NB4 (cell line): ENCODE measurements at regions not wholly inside any gene's neighbourhood (a gene's known extent, or its start where the extent isn't known, plus 50 kb on each side); places are given as distances from the start of the nearest gene placed in this dataset.
"Not testable (repeated sequence)": the region's sequence is repeated elsewhere in the genome, so short reads cannot be mapped to it uniquely, and the experiment has no call there.

Experiments
- DNase-seq: peaks from one replicate; pipeline ENCODE4 v3.0.0; 2010; ENCODE audit warnings: low read depth
- H3K4me3 ChIP-seq: one replicate; pipeline ENCODE4 v1.5.1; 2011; ENCODE audit warnings: mild to moderate bottlenecking, low read depth, low read length, moderate library complexity
- CTCF ChIP-seq: IDR thresholded peaks from one replicate; pipeline ENCODE4 v1.5.1; 2012; ENCODE audit warnings: low read depth, low read length
- MAX ChIP-seq: IDR thresholded peaks from 2 replicates; pipeline ENCODE4 v1.6.1; 2011; ENCODE audit warnings: low read depth, low read length
- MYC ChIP-seq: IDR thresholded peaks from 2 replicates; pipeline ENCODE4 v1.6.1; 2011; ENCODE audit warnings: low read depth, low read length
- POLR2A ChIP-seq: IDR thresholded peaks from 2 replicates; pipeline ENCODE4 v1.6.1; 2011; ENCODE audit warnings: mild to moderate bottlenecking; ENCODE audit not compliant: insufficient read length; ENCODE audit errors: extremely low read depth

GRCh38 chr14:104479901-104480300 is 99.7 kb upstream of the C14orf180 start:
- no peak for DNase-seq
- no peak overlapping the region for H3K4me3 ChIP-seq

DNA sequence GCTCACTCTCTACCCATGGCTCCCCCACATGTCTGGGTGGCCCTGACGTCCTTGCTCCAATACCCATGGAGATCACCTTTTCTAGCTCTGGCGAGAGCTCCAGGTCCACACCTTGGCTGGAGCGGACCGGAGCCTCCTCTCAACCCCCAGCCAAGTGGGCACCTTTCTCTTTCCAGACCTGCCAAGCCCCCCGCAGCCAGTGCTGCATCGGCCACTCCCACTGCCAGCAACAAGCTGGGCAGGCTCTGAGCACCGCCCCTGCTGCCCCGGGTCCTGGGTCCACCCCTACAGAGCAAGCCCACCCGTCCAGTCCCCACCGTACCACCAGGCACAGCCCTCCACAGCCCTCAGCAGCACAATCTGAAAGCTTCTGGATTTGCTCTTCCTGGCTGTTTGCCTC is 98.2 kb upstream of the C14orf180 start:
- TF ChIP-seq POLR2A, result no peak
- no peak for TF ChIP-seq MYC
- TF ChIP-seq MAX, result no peak
- no peak for TF ChIP-seq CTCF
- DNase-seq, result no peak
- H3K4me3 ChIP-seq, result no peak overlapping the region

More at GRCh38 chr14:104479901-104480300, 99.7 kb upstream of the C14orf180 start:
- TF ChIP-seq POLR2A, result no peak
- no peak for TF ChIP-seq MAX
- no peak for TF ChIP-seq CTCF
- no peak for TF ChIP-seq MYC

DNA sequence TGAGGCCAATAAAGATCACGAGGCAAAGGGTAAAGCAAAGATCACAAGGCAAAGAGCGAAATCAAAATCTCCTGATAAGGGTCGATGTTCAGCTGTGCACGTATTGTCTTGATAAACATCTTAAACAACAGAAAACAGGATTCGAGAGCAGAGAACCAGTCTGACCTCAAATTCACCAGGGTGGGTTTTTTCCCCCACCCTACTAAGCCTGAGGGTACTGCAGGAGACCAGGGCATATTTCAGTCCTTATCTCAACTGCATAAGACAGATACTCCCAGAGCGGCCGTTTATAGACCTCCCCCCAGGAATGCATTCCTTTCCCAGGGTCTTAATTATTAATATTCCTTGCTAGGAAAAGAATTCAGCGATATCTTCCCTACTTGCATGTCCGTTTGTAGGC is 97.5 kb upstream of the C14orf180 start:
- DNase-seq, H3K4me3 ChIP-seq: not testable (repeated sequence)

GRCh38 chr14:104486222-104486923 is 93.2 kb upstream of the C14orf180 start:
- no peak for DNase-seq
- no peak overlapping the region for H3K4me3 ChIP-seq

GRCh38 chr14:104494483-104494882 is 85.1 kb upstream of the C14orf180 start:
- DNase-seq, result no peak
- TF ChIP-seq MYC (no peak), CTCF (no peak), MAX (no peak), POLR2A (no peak)
- no peak overlapping the region for H3K4me3 ChIP-seq

More at GRCh38 chr14:104486222-104486923, 93.2 kb upstream of the C14orf180 start:
- TF ChIP-seq CTCF, result no peak
- no peak for TF ChIP-seq POLR2A
- TF ChIP-seq MYC, result no peak
- TF ChIP-seq MAX, result no peak

DNA sequence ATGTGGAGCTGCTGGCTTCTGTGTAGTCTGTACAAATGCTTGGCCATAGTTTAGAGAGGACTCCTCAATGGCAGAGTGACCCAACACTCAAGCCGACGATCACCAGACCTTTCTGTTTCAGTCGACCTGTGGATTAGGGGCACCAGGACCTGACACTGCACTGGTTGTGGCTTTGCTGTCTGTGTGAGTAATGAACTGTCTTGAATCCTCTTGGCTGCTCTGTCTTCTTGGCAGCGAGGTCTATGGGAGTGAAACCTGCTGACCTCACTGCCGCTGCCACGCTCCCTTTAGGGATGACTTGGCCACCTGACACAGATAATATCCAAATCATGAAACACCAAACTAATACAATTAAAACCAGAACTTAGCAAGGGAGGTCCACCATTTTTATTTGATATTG is 83.5 kb upstream of the C14orf180 start:
- DNase-seq, result no peak
- TF ChIP-seq POLR2A, result no peak
- no peak for TF ChIP-seq MAX
- H3K4me3 ChIP-seq, result no peak overlapping the region
